OCI-LY1 (cell line): ENCODE measurements at regions not wholly inside any gene's neighbourhood (a gene's known extent, or its start where the extent isn't known, plus 50 kb on each side); places are given as distances from the start of the nearest gene placed in this dataset.

Experiments used
- H2AFZ ChIP-seq: fragments of 200-600 bp; sonication (generic), shearing (Covaris generic); 2 replicates; pipeline ENCODE4 v1.6.0; 2014; ENCODE audit warnings: antibody characterized with exemption, mild to moderate bottlenecking, low read length
- H3F3A ChIP-seq: fragments of 200-600 bp; sonication (generic), shearing (Covaris generic); 2 replicates; pipeline ENCODE4 v1.6.0; 2014; ENCODE audit warnings: mild to moderate bottlenecking, antibody characterized with exemption, low read length, moderate library complexity; ENCODE audit not compliant: insufficient read depth
- H3K27ac ChIP-seq: fragments of 200-600 bp; sonication (generic); 2 replicates; pipeline ENCODE4 v1.5.1; 2014; ENCODE audit warnings: low read length, mixed run types, mild to moderate bottlenecking, low read depth; ENCODE audit not compliant: poor library complexity, severe bottlenecking
- H3K27me3 ChIP-seq: fragments of 200-600 bp; sonication (generic); 2 replicates; pipeline ENCODE4 v1.6.0; 2014; ENCODE audit warnings: antibody characterized with exemption, mild to moderate bottlenecking, low read length, moderate library complexity; ENCODE audit not compliant: insufficient read depth
- H3K36me3 ChIP-seq: fragments of 200-600 bp; sonication (generic); 2 replicates; pipeline ENCODE4 v1.6.1; 2014; ENCODE audit warnings: mild to moderate bottlenecking, antibody characterized with exemption, low read length, moderate library complexity, mixed read lengths; ENCODE audit not compliant: insufficient read depth
- H3K4me1 ChIP-seq: fragments of 200-600 bp; sonication (generic); 2 replicates; pipeline ENCODE4 v1.5.1; 2014; ENCODE audit warnings: mild to moderate bottlenecking, low read length, moderate library complexity; ENCODE audit not compliant: insufficient read depth, severe bottlenecking
- H3K4me2 ChIP-seq: fragments of 200-600 bp; sonication (generic), shearing (Covaris generic); 2 replicates; pipeline ENCODE4 v1.6.1; 2014; ENCODE audit warnings: low read length
- H3K4me3 ChIP-seq: fragments of 200-600 bp; sonication (generic); 2 replicates; pipeline ENCODE4 v1.5.1; 2014; ENCODE audit warnings: low read length, low read depth, mild to moderate bottlenecking, mixed read lengths; ENCODE audit not compliant: poor library complexity, severe bottlenecking
- H3K79me2 ChIP-seq: fragments of 200-600 bp; shearing (Covaris generic); 2 replicates; pipeline ENCODE4 v1.6.1; 2016; ENCODE audit warnings: mixed run types, low read length, mixed read lengths; ENCODE audit not compliant: insufficient read depth
- H3K9ac ChIP-seq: fragments of 200-600 bp; sonication (generic), shearing (Covaris generic); 2 replicates; pipeline ENCODE4 v1.6.1; 2014; ENCODE audit warnings: mild to moderate bottlenecking, low read length, mixed read lengths
- H3K9me2 ChIP-seq: fragments of 200-600 bp; sonication (generic), shearing (Covaris generic); 2 replicates; pipeline ENCODE4 v1.6.1; 2014; ENCODE audit warnings: low read depth, mild to moderate bottlenecking, low read length, mixed read lengths
- H3K9me3 ChIP-seq: fragments of 200-600 bp; shearing (Covaris generic); 2 replicates; pipeline ENCODE4 v1.6.1; 2014; ENCODE audit warnings: low read length, mixed read lengths
- H4K20me1 ChIP-seq: fragments of 200-600 bp; sonication (generic), shearing (Covaris generic); 2 replicates; pipeline ENCODE4 v1.6.0; 2016; ENCODE audit warnings: mild to moderate bottlenecking, low read length; ENCODE audit not compliant: insufficient read depth
- CTCF ChIP-seq: fragments of 200-600 bp; sonication (generic), shearing (Covaris generic); IDR thresholded peaks from 2 replicates; pipeline ENCODE4 v1.5.1; 2017; ENCODE audit warnings: mild to moderate bottlenecking, antibody characterized with exemption, low read length, moderate library complexity, mixed read lengths
- EZH2 ChIP-seq: fragments of 200-600 bp; sonication (generic), shearing (Covaris generic); IDR thresholded peaks from 2 replicates; pipeline ENCODE4 v1.8.0; 2017; ENCODE audit warnings: borderline replicate concordance, mixed run types, mild to moderate bottlenecking, antibody characterized with exemption, low read length, moderate library complexity, mixed read lengths

GRCh38 chr19:28367146-28367545 lies 845.8 kb downstream of the UQCRFS1 start:
- no peak overlapping the region for H3K9ac ChIP-seq
- no peaks in the 10 kb centered on the region for H3K9me3 ChIP-seq
- H3K4me1 ChIP-seq: peaks cover 3% of the 10 kb centered on the region
- 0 out of 2 replicates have a peak, but pooled peaks cover under 1% of the 10 kb centered on the region for H3K36me3 ChIP-seq
- no peaks in the 10 kb centered on the region for H4K20me1 ChIP-seq
- H3K27me3 ChIP-seq: no peaks in the 10 kb centered on the region
- H3K4me3 ChIP-seq: no peak overlapping the region
- no peak for TF ChIP-seq EZH2
- no peaks in the 10 kb centered on the region for H3K79me2 ChIP-seq
- H3K9me2 ChIP-seq: no peaks in the 10 kb centered on the region
- no peak overlapping the region for H3K4me2 ChIP-seq
- H3K27ac ChIP-seq: no peak overlapping the region
- H2AFZ ChIP-seq: no peak overlapping the region
- no peaks in the 10 kb centered on the region for H3F3A ChIP-seq

GRCh38 chr19:28363254-28363653 lies 849.7 kb downstream of the UQCRFS1 start:
- Histone ChIP-seq H3K36me3 (no peaks in the 10 kb centered on the region), H3F3A (no peaks in the 10 kb centered on the region), H2AFZ (no peak overlapping the region), H4K20me1 (no peaks in the 10 kb centered on the region), H3K9me2 (no peaks in the 10 kb centered on the region), H3K27me3 (no peaks in the 10 kb centered on the region), H3K79me2 (no peaks in the 10 kb centered on the region), H3K9ac (no peak overlapping the region), H3K4me3 (no peak overlapping the region), H3K4me2 (no peak overlapping the region), H3K27ac (no peak overlapping the region), H3K4me1 (peaks cover 4% of the 10 kb centered on the region), H3K9me3 (no peaks in the 10 kb centered on the region)
- TF ChIP-seq EZH2 (no peak), CTCF (no peak)

- no peaks in the 10 kb centered on the region for H3K9me2 ChIP-seq
- no peak overlapping the region for H3K4me3 ChIP-seq
- no peaks in the 10 kb centered on the region for H3K36me3 ChIP-seq
- H3K27me3 ChIP-seq: no peaks in the 10 kb centered on the region
- no peaks in the 10 kb centered on the region for H3K79me2 ChIP-seq
- H3K27ac ChIP-seq: no peak overlapping the region
- no peaks in the 10 kb centered on the region for H3F3A ChIP-seq
- no peak overlapping the region for H3K9ac ChIP-seq
- TF ChIP-seq EZH2 (no peak), CTCF (no peak)
- no peaks in the 10 kb centered on the region for H4K20me1 ChIP-seq
- H2AFZ ChIP-seq: no peak overlapping the region
- H3K4me2 ChIP-seq: no peak overlapping the region
- no peaks in the 10 kb centered on the region for H3K9me3 ChIP-seq
- peaks cover 4% of the 10 kb centered on the region for H3K4me1 ChIP-seq
These were observed 853.2 kb downstream of the UQCRFS1 start for GRCh38 chr19:28359431-28360414.

GRCh38 chr19:28358633-28359032 lies 854.3 kb downstream of the UQCRFS1 start:
- Histone ChIP-seq H3K4me3 (no peak overlapping the region), H3K9me2 (no peaks in the 10 kb centered on the region), H3F3A (no peaks in the 10 kb centered on the region), H3K4me1 (peaks cover 4% of the 10 kb centered on the region), H3K36me3 (no peaks in the 10 kb centered on the region), H3K4me2 (no peak overlapping the region), H3K27ac (no peak overlapping the region), H3K9ac (no peak overlapping the region), H3K27me3 (no peaks in the 10 kb centered on the region), H2AFZ (no peak overlapping the region), H3K9me3 (no peaks in the 10 kb centered on the region), H3K79me2 (no peaks in the 10 kb centered on the region), H4K20me1 (no peaks in the 10 kb centered on the region)
- TF ChIP-seq EZH2 (no peak), CTCF (no peak)
